OCI-LY1 (cell line): ENCODE measurements at regions not wholly inside any gene's neighbourhood (a gene's known extent, or its start where the extent isn't known, plus 50 kb on each side); places are given as distances from the start of the nearest gene placed in this dataset.
A peak's percentile ranks its signal among the peaks of the same experiment; 100 is the strongest.
"Not testable (repeated sequence)": the region's sequence is repeated elsewhere in the genome, so short reads cannot be mapped to it uniquely, and the experiment has no call there.

Experiments
- H2AFZ ChIP-seq: fragments of 200-600 bp; sonication (generic), shearing (Covaris generic); 2 replicates; pipeline ENCODE4 v1.6.0; 2014; ENCODE audit warnings: antibody characterized with exemption, mild to moderate bottlenecking, low read length
- H3F3A ChIP-seq: fragments of 200-600 bp; sonication (generic), shearing (Covaris generic); 2 replicates; pipeline ENCODE4 v1.6.0; 2014; ENCODE audit warnings: mild to moderate bottlenecking, antibody characterized with exemption, low read length, moderate library complexity; ENCODE audit not compliant: insufficient read depth
- H3K27ac ChIP-seq: fragments of 200-600 bp; sonication (generic); 2 replicates; pipeline ENCODE4 v1.5.1; 2014; ENCODE audit warnings: low read length, mixed run types, mild to moderate bottlenecking, low read depth; ENCODE audit not compliant: poor library complexity, severe bottlenecking
- H3K27me3 ChIP-seq: fragments of 200-600 bp; sonication (generic); 2 replicates; pipeline ENCODE4 v1.6.0; 2014; ENCODE audit warnings: antibody characterized with exemption, mild to moderate bottlenecking, low read length, moderate library complexity; ENCODE audit not compliant: insufficient read depth
- H3K36me3 ChIP-seq: fragments of 200-600 bp; sonication (generic); 2 replicates; pipeline ENCODE4 v1.6.1; 2014; ENCODE audit warnings: mild to moderate bottlenecking, antibody characterized with exemption, low read length, moderate library complexity, mixed read lengths; ENCODE audit not compliant: insufficient read depth
- H3K4me1 ChIP-seq: fragments of 200-600 bp; sonication (generic); 2 replicates; pipeline ENCODE4 v1.5.1; 2014; ENCODE audit warnings: mild to moderate bottlenecking, low read length, moderate library complexity; ENCODE audit not compliant: insufficient read depth, severe bottlenecking
- H3K4me2 ChIP-seq: fragments of 200-600 bp; sonication (generic), shearing (Covaris generic); 2 replicates; pipeline ENCODE4 v1.6.1; 2014; ENCODE audit warnings: low read length
- H3K4me3 ChIP-seq: fragments of 200-600 bp; sonication (generic); 2 replicates; pipeline ENCODE4 v1.5.1; 2014; ENCODE audit warnings: low read length, low read depth, mild to moderate bottlenecking, mixed read lengths; ENCODE audit not compliant: poor library complexity, severe bottlenecking
- H3K79me2 ChIP-seq: fragments of 200-600 bp; shearing (Covaris generic); 2 replicates; pipeline ENCODE4 v1.6.1; 2016; ENCODE audit warnings: mixed run types, low read length, mixed read lengths; ENCODE audit not compliant: insufficient read depth
- H3K9ac ChIP-seq: fragments of 200-600 bp; sonication (generic), shearing (Covaris generic); 2 replicates; pipeline ENCODE4 v1.6.1; 2014; ENCODE audit warnings: mild to moderate bottlenecking, low read length, mixed read lengths
- H3K9me2 ChIP-seq: fragments of 200-600 bp; sonication (generic), shearing (Covaris generic); 2 replicates; pipeline ENCODE4 v1.6.1; 2014; ENCODE audit warnings: low read depth, mild to moderate bottlenecking, low read length, mixed read lengths
- H3K9me3 ChIP-seq: fragments of 200-600 bp; shearing (Covaris generic); 2 replicates; pipeline ENCODE4 v1.6.1; 2014; ENCODE audit warnings: low read length, mixed read lengths
- H4K20me1 ChIP-seq: fragments of 200-600 bp; sonication (generic), shearing (Covaris generic); 2 replicates; pipeline ENCODE4 v1.6.0; 2016; ENCODE audit warnings: mild to moderate bottlenecking, low read length; ENCODE audit not compliant: insufficient read depth
- EZH2 ChIP-seq: fragments of 200-600 bp; sonication (generic), shearing (Covaris generic); IDR thresholded peaks from 2 replicates; pipeline ENCODE4 v1.8.0; 2017; ENCODE audit warnings: borderline replicate concordance, mixed run types, mild to moderate bottlenecking, antibody characterized with exemption, low read length, moderate library complexity, mixed read lengths
- TF ChIP-seq, protein P1 (sequence below): fragments of 200-600 bp; sonication (generic), shearing (Covaris generic); IDR thresholded peaks from 2 replicates; pipeline ENCODE4 v1.5.1; 2017; ENCODE audit warnings: mild to moderate bottlenecking, antibody characterized with exemption, low read length, moderate library complexity, mixed read lengths

DNA sequence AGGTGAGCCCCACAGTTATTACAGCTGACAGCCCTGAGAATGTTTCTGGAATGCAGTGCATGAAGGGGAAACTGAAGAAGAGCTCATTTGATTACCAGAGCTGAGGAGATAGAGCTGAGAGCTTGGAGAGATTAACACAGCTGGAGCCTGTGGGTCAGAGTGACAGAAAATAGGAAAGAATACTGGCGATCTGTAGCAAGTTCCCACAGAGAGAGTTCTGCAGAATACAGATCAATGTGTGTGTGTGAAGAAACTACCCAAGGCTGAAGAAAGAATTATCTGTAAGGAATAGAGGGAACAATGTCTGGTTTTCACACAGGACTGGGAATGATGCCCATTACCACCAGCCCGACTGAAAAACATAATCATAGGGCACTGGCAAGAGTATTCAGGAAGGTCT is 103.6 kb upstream of the SNX7 start:
- Histone ChIP-seq H3K9me3 (no peaks in the 10 kb centered on the region), H3K79me2 (no peaks in the 10 kb centered on the region), H3K4me1 (no peaks in the 10 kb centered on the region), H3K9me2 (no peaks in the 10 kb centered on the region), H3F3A (no peaks in the 10 kb centered on the region), H3K4me3 (no peak overlapping the region), H3K27ac (no peak overlapping the region), H3K27me3 (no peaks in the 10 kb centered on the region), H3K4me2 (no peak overlapping the region), H3K36me3 (no peaks in the 10 kb centered on the region), H3K9ac (no peak overlapping the region), H2AFZ (no peak overlapping the region), H4K20me1 (no peaks in the 10 kb centered on the region)
- no peak for TF ChIP-seq EZH2
- TF ChIP-seq, protein P1, sequence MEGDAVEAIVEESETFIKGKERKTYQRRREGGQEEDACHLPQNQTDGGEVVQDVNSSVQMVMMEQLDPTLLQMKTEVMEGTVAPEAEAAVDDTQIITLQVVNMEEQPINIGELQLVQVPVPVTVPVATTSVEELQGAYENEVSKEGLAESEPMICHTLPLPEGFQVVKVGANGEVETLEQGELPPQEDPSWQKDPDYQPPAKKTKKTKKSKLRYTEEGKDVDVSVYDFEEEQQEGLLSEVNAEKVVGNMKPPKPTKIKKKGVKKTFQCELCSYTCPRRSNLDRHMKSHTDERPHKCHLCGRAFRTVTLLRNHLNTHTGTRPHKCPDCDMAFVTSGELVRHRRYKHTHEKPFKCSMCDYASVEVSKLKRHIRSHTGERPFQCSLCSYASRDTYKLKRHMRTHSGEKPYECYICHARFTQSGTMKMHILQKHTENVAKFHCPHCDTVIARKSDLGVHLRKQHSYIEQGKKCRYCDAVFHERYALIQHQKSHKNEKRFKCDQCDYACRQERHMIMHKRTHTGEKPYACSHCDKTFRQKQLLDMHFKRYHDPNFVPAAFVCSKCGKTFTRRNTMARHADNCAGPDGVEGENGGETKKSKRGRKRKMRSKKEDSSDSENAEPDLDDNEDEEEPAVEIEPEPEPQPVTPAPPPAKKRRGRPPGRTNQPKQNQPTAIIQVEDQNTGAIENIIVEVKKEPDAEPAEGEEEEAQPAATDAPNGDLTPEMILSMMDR: no peak

DNA sequence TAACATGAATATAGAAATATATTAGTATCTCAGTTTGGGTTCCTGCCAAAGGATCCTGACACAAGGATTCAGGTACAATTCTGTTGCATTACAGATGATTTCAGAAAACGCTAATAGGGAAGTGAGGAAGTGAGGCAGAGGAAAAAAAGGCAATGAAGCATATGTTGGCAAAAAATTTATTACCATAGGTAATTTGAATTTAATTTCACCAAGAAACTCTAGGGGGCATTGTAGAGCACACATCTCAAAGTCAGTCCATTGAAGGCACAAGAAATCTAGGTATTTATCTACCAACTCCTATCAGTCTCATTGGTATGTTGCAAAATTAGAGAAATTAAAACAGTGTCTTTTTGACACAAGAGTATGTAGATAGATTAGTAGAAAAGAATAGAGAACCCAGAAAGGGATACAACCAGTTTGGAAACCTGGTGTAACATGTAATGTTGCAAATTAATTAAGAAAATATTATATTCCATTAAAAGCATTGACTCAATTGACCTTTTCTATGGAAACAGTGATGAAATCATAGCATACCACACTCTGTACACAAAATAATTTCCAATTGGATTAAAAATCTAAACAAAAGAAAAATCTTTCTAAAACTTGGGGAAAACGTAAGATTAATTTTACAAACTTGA is 104.9 kb upstream of the SNX7 start:
- no peak overlapping the region for H3K4me2 ChIP-seq
- no peaks in the 10 kb centered on the region for H3K9me2 ChIP-seq
- H2AFZ ChIP-seq: no peak overlapping the region
- H3K79me2 ChIP-seq: no peaks in the 10 kb centered on the region
- no peaks in the 10 kb centered on the region for H3K27me3 ChIP-seq
- H3K4me1 ChIP-seq: no peaks in the 10 kb centered on the region
- no peaks in the 10 kb centered on the region for H3K36me3 ChIP-seq
- TF ChIP-seq, protein P1: peak; percentile 47
- TF ChIP-seq EZH2: no peak
- no peak overlapping the region for H3K9ac ChIP-seq
- no peak overlapping the region for H3K4me3 ChIP-seq
- H4K20me1 ChIP-seq: no peaks in the 10 kb centered on the region
- H3K9me3 ChIP-seq: no peaks in the 10 kb centered on the region
- H3K27ac ChIP-seq: no peak overlapping the region
- H3F3A ChIP-seq: no peaks in the 10 kb centered on the region

DNA sequence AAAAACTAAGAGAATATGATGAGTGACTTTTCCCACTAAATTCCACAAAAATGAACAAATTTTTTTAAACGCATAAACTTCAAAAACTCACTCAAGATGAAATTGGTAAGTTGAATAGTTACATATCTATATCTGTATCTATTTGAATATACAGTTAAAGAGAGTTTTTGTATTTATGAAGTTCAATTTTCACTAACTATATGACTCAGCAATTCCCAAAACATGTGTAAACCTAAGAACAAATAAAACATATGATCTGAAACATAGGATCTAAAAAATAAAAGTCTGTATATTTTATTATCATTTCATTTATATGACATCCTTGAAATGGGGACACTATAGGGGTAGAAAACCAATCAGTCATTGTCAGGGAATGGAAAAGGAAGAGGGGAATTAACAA is 105.7 kb upstream of the SNX7 start:
- Histone ChIP-seq H3K9me3 (no peaks in the 10 kb centered on the region), H3F3A (no peaks in the 10 kb centered on the region), H3K27ac (no peak overlapping the region), H3K36me3 (no peaks in the 10 kb centered on the region), H3K4me2 (no peak overlapping the region), H3K4me1 (no peaks in the 10 kb centered on the region), H4K20me1 (no peaks in the 10 kb centered on the region), H3K27me3 (no peaks in the 10 kb centered on the region), H3K9ac (no peak overlapping the region), H2AFZ (no peak overlapping the region), H3K79me2 (no peaks in the 10 kb centered on the region), H3K4me3 (no peak overlapping the region), H3K9me2 (no peaks in the 10 kb centered on the region; the same call in 1 of the 2 replicates)
- TF ChIP-seq, protein P1: no peak
- no peak for TF ChIP-seq EZH2

DNA sequence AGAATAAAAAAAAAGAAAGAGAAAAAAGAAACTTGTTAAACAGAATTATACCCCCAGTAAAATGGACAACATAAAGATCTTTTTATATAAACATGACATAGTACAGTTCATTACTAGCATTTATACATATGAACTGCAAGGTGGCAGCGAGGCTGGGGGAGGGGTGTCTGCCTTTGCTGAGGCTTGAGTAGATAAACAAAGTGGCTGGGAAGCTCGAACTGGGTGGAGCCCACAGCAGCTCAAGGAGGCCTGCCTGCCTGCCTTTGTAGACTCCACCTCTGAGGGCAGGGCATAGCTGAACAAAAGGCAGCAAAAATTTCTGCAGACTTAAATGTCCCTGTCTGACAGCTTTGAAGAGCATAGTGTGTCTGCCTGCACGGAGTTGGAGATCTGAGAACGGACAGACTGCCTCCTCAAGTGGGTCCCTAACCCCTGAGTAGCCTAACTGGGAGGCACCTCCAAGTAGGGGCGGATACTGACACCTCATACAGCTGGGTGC is 108.9 kb upstream of the SNX7 start:
- H3K27ac ChIP-seq, H3K9me3 ChIP-seq, H3F3A ChIP-seq, H3K4me3 ChIP-seq, H3K27me3 ChIP-seq, H2AFZ ChIP-seq, H3K9ac ChIP-seq, H3K9me2 ChIP-seq, H3K36me3 ChIP-seq, H3K4me1 ChIP-seq, H3K79me2 ChIP-seq, H4K20me1 ChIP-seq, H3K4me2 ChIP-seq: not testable (repeated sequence)
